NCI-H2029 treated with DMSO at 0.1 percent for 48 hours (cell line): ENCODE measurements at regions not wholly inside any gene's neighbourhood (a gene's known extent, or its start where the extent isn't known, plus 50 kb on each side); places are given as distances from the start of the nearest gene placed in this dataset.

ENCODE experiments used
- DNase-seq: peaks from one replicate; lab custom pipeline; 2025; lab: John Stamatoyannopoulos, UW

GRCh38 chr2:126990605-126991532, 92.2 kb downstream of the TEX51 start:
- no peak for DNase-seq

GRCh38 chr2:126994340-126994777, 95.7 kb downstream of the TEX51 start:
- no peak for DNase-seq

- DNase-seq: no peak
Observed at GRCh38 chr2:126995621-126996377, 97.1 kb downstream of the TEX51 start.

- DNase-seq: no peak
Observed at GRCh38 chr2:126996378-126996699, 97.6 kb downstream of the TEX51 start.
